Transverse colon (tissue), 4 donors: ENCODE measurements at regions not wholly inside any gene's neighbourhood (a gene's known extent, or its start where the extent isn't known, plus 50 kb on each side); places are given as distances from the start of the nearest gene placed in this dataset.

Experiments
- CTCF ChIP-seq, 5 experiments: fragments of 200-600 bp in 3 of 5; fragments of 450-650 bp in 2 of 5; sonication (generic) in 3 of 5; IDR thresholded peaks; 1 replicate in 2 of 5; 2 replicates in 3 of 5; pipeline ENCODE4 v1.5.1; 2016 to 2017; ENCODE audit warnings: antibody characterized with exemption in 5 of 5, inconsistent platforms in 3 of 5, mild to moderate bottlenecking in 2 of 5, moderate library complexity in 1 of 5
- EP300 ChIP-seq: sonication (generic); formaldehyde crosslinking; IDR thresholded peaks from one replicate; pipeline ENCODE4 v1.6.1; 2017; ENCODE audit warnings: antibody characterized with exemption, low read depth
- POLR2A ChIP-seq: fragments of 450-650 bp; IDR thresholded peaks from one replicate; pipeline ENCODE4 v1.6.1; 2016; ENCODE audit warnings: antibody characterized with exemption, mild to moderate bottlenecking, moderate library complexity
- POLR2AphosphoS5 ChIP-seq, 3 donors: sonication (generic); formaldehyde crosslinking; IDR thresholded peaks; one replicate each; pipeline ENCODE4 v1.6.1; 2016; ENCODE audit warnings: antibody characterized with exemption in 3 of 3

- TF ChIP-seq CTCF (IDR thresholded peaks at IDR 0.05) (no peak), EP300 (no peak), POLR2A (no peak), POLR2AphosphoS5 (IDR thresholded peaks at IDR 0.05) (no peak)
Observed at GRCh38 chr3:147854542-147854941, 445.4 kb downstream of the ZIC1 start.
